ENCODE measurements at regions not wholly inside any gene's neighbourhood (a gene's known extent, or its start where the extent isn't known, plus 50 kb on each side); places are given as distances from the start of the nearest gene placed in this dataset.
"Not testable (repeated sequence)": the region's sequence is repeated elsewhere in the genome, so short reads cannot be mapped to it uniquely, and the experiment has no call there.

GRCh38 chr2:14781142-14781541 is 148.6 kb downstream of the LRATD1 start:
- no peak for TF ChIP-seq CTCF (IDR thresholded peaks at IDR 0.05; ENCODE audit: unreplicated experiment)
- Mint-ChIP-seq H3K4me3 (ENCODE audit: unreplicated experiment) (no peak overlapping the region), H3K27ac (ENCODE audit: unreplicated experiment) (no peak overlapping the region), H3K36me3 (ENCODE audit: low read depth, unreplicated experiment) (no peaks in the 10 kb centered on the region), H3K9me3 (ENCODE audit: unreplicated experiment) (no peaks in the 10 kb centered on the region), H3K4me1 (ENCODE audit: unreplicated experiment) (no peaks in the 10 kb centered on the region), H3K27me3 (ENCODE audit: unreplicated experiment) (peaks cover 3% of the 10 kb centered on the region)
- no peak for DNase-seq (ENCODE audit: low spot score)

- not testable (repeated sequence) for H3K4me1 Mint-ChIP-seq (ENCODE audit: unreplicated experiment); DNase-seq (ENCODE audit: low spot score); H3K4me3 Mint-ChIP-seq (ENCODE audit: unreplicated experiment); H3K27ac Mint-ChIP-seq (ENCODE audit: unreplicated experiment); H3K27me3 Mint-ChIP-seq (ENCODE audit: unreplicated experiment); H3K36me3 Mint-ChIP-seq (ENCODE audit: low read depth, unreplicated experiment); H3K9me3 Mint-ChIP-seq (ENCODE audit: unreplicated experiment)
These were observed 156.3 kb downstream of the LRATD1 start for GRCh38 chr2:14788814-14789213.

GRCh38 chr2:14790041-14790640 is 157.6 kb downstream of the LRATD1 start:
- Mint-ChIP-seq H3K36me3 (ENCODE audit: low read depth, unreplicated experiment) (peaks cover 7% of the 10 kb centered on the region), H3K27me3 (ENCODE audit: unreplicated experiment) (no peaks in the 10 kb centered on the region), H3K4me1 (ENCODE audit: unreplicated experiment) (no peaks in the 10 kb centered on the region), H3K27ac (ENCODE audit: unreplicated experiment) (no peak overlapping the region), H3K9me3 (ENCODE audit: unreplicated experiment) (no peaks in the 10 kb centered on the region), H3K4me3 (ENCODE audit: unreplicated experiment) (no peak overlapping the region)
- TF ChIP-seq CTCF (IDR thresholded peaks at IDR 0.05; ENCODE audit: unreplicated experiment): no peak
- DNase-seq (ENCODE audit: low spot score): no peak

- Mint-ChIP-seq H3K27ac (ENCODE audit: unreplicated experiment) (no peak overlapping the region), H3K4me1 (ENCODE audit: unreplicated experiment) (no peaks in the 10 kb centered on the region)
These were observed 171.5 kb downstream of the LRATD1 start for GRCh38 chr2:14803994-14804393.

GRCh38 chr2:14804902-14805301 is 172.4 kb downstream of the LRATD1 start:
- H3K4me3 Mint-ChIP-seq (ENCODE audit: unreplicated experiment): no peak overlapping the region
- H3K27me3 Mint-ChIP-seq (ENCODE audit: unreplicated experiment): peaks cover 2% of the 10 kb centered on the region
- no peak overlapping the region for H3K27ac Mint-ChIP-seq (ENCODE audit: unreplicated experiment)
- no peaks in the 10 kb centered on the region for H3K36me3 Mint-ChIP-seq (ENCODE audit: low read depth, unreplicated experiment)
- DNase-seq (ENCODE audit: low spot score): no peak
- no peaks in the 10 kb centered on the region for H3K4me1 Mint-ChIP-seq (ENCODE audit: unreplicated experiment)
- no peak for TF ChIP-seq CTCF (IDR thresholded peaks at IDR 0.05; ENCODE audit: unreplicated experiment)
- H3K9me3 Mint-ChIP-seq (ENCODE audit: unreplicated experiment): no peaks in the 10 kb centered on the region

More at GRCh38 chr2:14803994-14804393, 171.5 kb downstream of the LRATD1 start:
- no peak for TF ChIP-seq CTCF (IDR thresholded peaks at IDR 0.05; ENCODE audit: unreplicated experiment)
- Mint-ChIP-seq H3K9me3 (ENCODE audit: unreplicated experiment) (no peaks in the 10 kb centered on the region), H3K27me3 (ENCODE audit: unreplicated experiment) (peaks cover 2% of the 10 kb centered on the region), H3K36me3 (ENCODE audit: low read depth, unreplicated experiment) (no peaks in the 10 kb centered on the region), H3K4me3 (ENCODE audit: unreplicated experiment) (no peak overlapping the region)
- DNase-seq (ENCODE audit: low spot score): no peak

Measured in endothelial cell (in vitro differentiated cells).